H1 (cell line): ENCODE measurements at regions not wholly inside any gene's neighbourhood (a gene's known extent, or its start where the extent isn't known, plus 50 kb on each side); places are given as distances from the start of the nearest gene placed in this dataset.

Experiments used
- CTCF ChIA-PET: fragments of 300-600 bp; sonication (Branson Sonifier 250); formaldehyde crosslinking; loops from one replicate; lab custom pipeline; 2021; ENCODE audit not compliant: partially characterized antibody; lab: Charles Lee
- POLR2A ChIA-PET: fragments of 300-600 bp; sonication (Branson Sonifier 250); formaldehyde crosslinking; loops from one replicate; lab custom pipeline; 2021; ENCODE audit warnings: inconsistent platforms; ENCODE audit not compliant: partially characterized antibody; lab: Charles Lee
- DNase-seq, 2 experiments: peaks; one replicate each; pipeline versions ENCODE4 v3.0.0 to v3.0.0-alpha.2; 2010 to 2022; ENCODE audit warnings: low spot score in 2 of 2, low read depth in 1 of 2, mixed read lengths in 1 of 2
- FAIRE-seq: peaks from 2 replicates; lab custom pipeline; 2011; peaks lifted over from hg19 to GRCh38; lab: Jason Lieb, UNC
- H2AFZ ChIP-seq: 2 replicates; pipeline ENCODE4 v1.8.1; 2012; ENCODE audit warnings: low read length, inconsistent platforms
- H2AK5ac ChIP-seq: 2 replicates; pipeline ENCODE4 v1.6.1; 2013; ENCODE audit warnings: low read depth, low read length
- H2BK120ac ChIP-seq: replicated peaks from 2 replicates; pipeline ENCODE3; 2013; ENCODE audit warnings: low read depth, low read length, inconsistent platforms
- H2BK12ac ChIP-seq: 2 replicates; pipeline ENCODE4 v1.6.1; 2013; ENCODE audit warnings: low read depth, low read length
- H2BK15ac ChIP-seq: 2 replicates; pipeline ENCODE4 v1.6.1; 2013; ENCODE audit warnings: low read length
- H2BK20ac ChIP-seq: 2 replicates; pipeline ENCODE4 v1.6.1; 2013; ENCODE audit warnings: low read length
- H2BK5ac ChIP-seq: 2 replicates; pipeline ENCODE4 v1.6.1; 2013; ENCODE audit warnings: low read depth, low read length
- H3K14ac ChIP-seq: 2 replicates; pipeline ENCODE4 v1.6.1; 2013; ENCODE audit warnings: inconsistent platforms; ENCODE audit not compliant: insufficient read length
- H3K18ac ChIP-seq: 2 replicates; pipeline ENCODE4 v1.6.1; 2013; ENCODE audit warnings: low read length; ENCODE audit errors: extremely low read depth
- H3K23ac ChIP-seq: 2 replicates; pipeline ENCODE4 v1.6.1; 2013; ENCODE audit warnings: inconsistent platforms; ENCODE audit not compliant: insufficient read length
- H3K23me2 ChIP-seq: 2 replicates; pipeline ENCODE4 v1.6.1; 2013; ENCODE audit warnings: low read depth, low read length
- H3K27ac ChIP-seq: 2 replicates; pipeline ENCODE4 v1.6.1; 2011; ENCODE audit warnings: low read depth, low read length, inconsistent platforms
- H3K27me3 ChIP-seq, 4 experiments: replicated peaks in 1 of 4; 1 replicate in 1 of 4; 2 replicates in 3 of 4; pipeline versions ENCODE4 v1.6.1 to v1.8.1; 2011 to 2013; ENCODE audit warnings: low read length in 3 of 4, mild to moderate bottlenecking in 3 of 4, inconsistent platforms in 2 of 4, mixed read lengths in 2 of 4, moderate library complexity in 1 of 4; ENCODE audit not compliant: control insufficient read depth in 3 of 4, insufficient read depth in 3 of 4; ENCODE audit errors: extremely low read depth in 1 of 4
- H3K36me3 ChIP-seq, 4 experiments: 2 replicates each; pipeline versions ENCODE4 v1.6.1 to v1.8.1; 2011 to 2013; ENCODE audit warnings: mild to moderate bottlenecking in 4 of 4, low read length in 3 of 4, moderate library complexity in 2 of 4, control low read depth in 1 of 4, inconsistent platforms in 1 of 4; ENCODE audit not compliant: insufficient read depth in 4 of 4, control insufficient read depth in 2 of 4
- H3K4ac ChIP-seq: replicated peaks from 2 replicates; pipeline ENCODE3; 2013; ENCODE audit warnings: low read length, low read depth, mixed read lengths, inconsistent platforms; ENCODE audit not compliant: insufficient read length
- H3K4me1 ChIP-seq, 4 experiments: replicated peaks in 1 of 4; 1 replicate in 1 of 4; 2 replicates in 3 of 4; pipeline versions ENCODE4 v1.6.1 to v1.8.1; 2011 to 2013; ENCODE audit warnings: low read length in 3 of 4, inconsistent platforms in 2 of 4, mixed read lengths in 1 of 4; ENCODE audit not compliant: insufficient read depth in 4 of 4, control insufficient read depth in 3 of 4
- H3K4me2 ChIP-seq, 2 experiments: 2 replicates each; pipeline versions ENCODE4 v1.6.1 to v1.8.1; 2011 to 2013; ENCODE audit warnings: low read depth in 2 of 2, low read length in 2 of 2, control low read depth in 1 of 2, inconsistent platforms in 1 of 2, mild to moderate bottlenecking in 1 of 2; ENCODE audit not compliant: insufficient read depth in 1 of 2
- H3K4me3 ChIP-seq, 4 experiments: fragments of 200-600, 300-600 bp in 1 of 4; sonication (generic), shearing (Covaris generic), sonication (Bioruptor Twin) in 1 of 4; 2 replicates each; pipeline versions ENCODE4 v1.5.1 to v1.8.1; 2011 to 2016; ENCODE audit warnings: low read length in 4 of 4, low read depth in 3 of 4, control low read depth in 2 of 4, inconsistent platforms in 2 of 4, mild to moderate bottlenecking in 2 of 4, mixed read lengths in 1 of 4, moderate library complexity in 1 of 4; ENCODE audit not compliant: insufficient read depth in 2 of 4; ENCODE audit errors: extremely low read depth in 1 of 4
- H3K56ac ChIP-seq: replicated peaks from 2 replicates; pipeline ENCODE3; 2013; ENCODE audit warnings: low read depth, mild to moderate bottlenecking, mixed read lengths, low read length, inconsistent platforms; ENCODE audit not compliant: insufficient read length
- H3K79me1 ChIP-seq: 2 replicates; pipeline ENCODE4 v1.6.1; 2013; ENCODE audit warnings: low read depth, low read length, control low read depth
- H3K79me2 ChIP-seq, 2 experiments: 2 replicates each; pipeline versions ENCODE4 v1.6.1 to v1.8.1; 2012 to 2013; ENCODE audit warnings: low read length in 2 of 2, mild to moderate bottlenecking in 2 of 2, inconsistent platforms in 1 of 2; ENCODE audit not compliant: insufficient read depth in 2 of 2, control insufficient read depth in 1 of 2
- H3K9ac ChIP-seq, 4 experiments: replicated peaks in 1 of 4; 1 replicate in 1 of 4; 2 replicates in 3 of 4; pipeline versions ENCODE4 v1.6.1 to v1.8.1; 2011 to 2013; ENCODE audit warnings: low read depth in 3 of 4, low read length in 3 of 4, control low read depth in 2 of 4, mild to moderate bottlenecking in 2 of 4, moderate library complexity in 2 of 4, inconsistent platforms in 1 of 4; ENCODE audit errors: extremely low read depth in 1 of 4
- H3K9me3 ChIP-seq, 2 experiments: 2 replicates each; pipeline versions ENCODE4 v1.6.1 to v1.8.1; 2012 to 2013; ENCODE audit warnings: mild to moderate bottlenecking in 2 of 2, moderate library complexity in 2 of 2, control low read depth in 1 of 2, inconsistent platforms in 1 of 2, low read depth in 1 of 2, low read length in 1 of 2, mixed read lengths in 1 of 2; ENCODE audit not compliant: insufficient read depth in 2 of 2
- H4K20me1 ChIP-seq, 2 experiments: replicated peaks in 1 of 2; 2 replicates each; pipeline versions ENCODE3 to v1.8.1; 2011 to 2013; ENCODE audit warnings: inconsistent platforms in 2 of 2, low read length in 2 of 2, mild to moderate bottlenecking in 1 of 2; ENCODE audit not compliant: insufficient read depth in 2 of 2, control insufficient read depth in 1 of 2
- H4K5ac ChIP-seq: 2 replicates; pipeline ENCODE4 v1.6.1; 2013; ENCODE audit warnings: low read length, low read depth, mixed read lengths, inconsistent platforms; ENCODE audit not compliant: insufficient read length
- H4K8ac ChIP-seq: 2 replicates; pipeline ENCODE4 v1.8.0; 2013; ENCODE audit warnings: mild to moderate bottlenecking, moderate library complexity, low read length, inconsistent platforms; ENCODE audit not compliant: insufficient read depth; ENCODE audit errors: extremely low read depth
- H4K91ac ChIP-seq: replicated peaks from 2 replicates; pipeline ENCODE3; 2013; ENCODE audit warnings: low read length, mixed read lengths, inconsistent platforms; ENCODE audit not compliant: insufficient read length
- ASH2L ChIP-seq: fragments of 200-600, 300-600 bp; sonication (generic); IDR thresholded peaks from one replicate; pipeline ENCODE4 v1.7.1; 2017; ENCODE audit warnings: low read length
- ATF3 ChIP-seq: IDR thresholded peaks from 2 replicates; pipeline ENCODE4 v1.6.1; 2011; ENCODE audit warnings: low read depth, mild to moderate bottlenecking, low read length; ENCODE audit not compliant: insufficient read depth
- E2F6 ChIP-seq: IDR thresholded peaks from 2 replicates; pipeline ENCODE4 v1.6.1; 2012; ENCODE audit warnings: inconsistent platforms
- EP300 ChIP-seq, 2 experiments: IDR thresholded peaks; 1 replicate in 1 of 2; 2 replicates in 1 of 2; pipeline ENCODE4 v1.6.1; 2011 to 2012; ENCODE audit warnings: low read depth in 2 of 2, low read length in 2 of 2, mild to moderate bottlenecking in 2 of 2, borderline replicate concordance in 1 of 2, inconsistent platforms in 1 of 2, moderate library complexity in 1 of 2
- EZH2 ChIP-seq: fragments of 200-600 bp; sonication (generic); IDR thresholded peaks from 2 replicates; pipeline ENCODE4 v1.7.1; 2012; ENCODE audit warnings: low read depth, mild to moderate bottlenecking, moderate library complexity, low read length, inconsistent platforms; ENCODE audit not compliant: severe bottlenecking
- FOSL1 ChIP-seq: IDR thresholded peaks from 2 replicates; pipeline ENCODE4 v1.6.1; 2011; ENCODE audit warnings: mild to moderate bottlenecking, low read depth, low read length, moderate library complexity; ENCODE audit not compliant: insufficient read depth
- GTF2F1 ChIP-seq: IDR thresholded peaks from 2 replicates; pipeline ENCODE4 v1.6.1; 2012; ENCODE audit warnings: low read depth, low read length, improper control_type of control experiment, borderline replicate concordance
- KDM4A ChIP-seq: IDR thresholded peaks from one replicate; pipeline ENCODE4 v1.7.1; 2012; ENCODE audit warnings: low read depth, mild to moderate bottlenecking, moderate library complexity, low read length, inconsistent platforms; ENCODE audit not compliant: severe bottlenecking
- NANOG ChIP-seq: IDR thresholded peaks from 2 replicates; pipeline ENCODE4 v1.6.1; 2011; ENCODE audit warnings: low read length, low read depth, mild to moderate bottlenecking, inconsistent platforms; ENCODE audit not compliant: insufficient read depth, poor library complexity, severe bottlenecking
- POLR2AphosphoS5 ChIP-seq: IDR thresholded peaks from 2 replicates; pipeline ENCODE4 v1.6.1; 2011; ENCODE audit warnings: low read depth, low read length
- RAD21 ChIP-seq, 2 experiments: IDR thresholded peaks in 1 of 2; conservative IDR thresholded peaks in 1 of 2; 2 replicates each; pipeline ENCODE4 v1.6.1; 2011; ENCODE audit warnings: low read depth in 2 of 2, low read length in 2 of 2, improper control_type of control experiment in 1 of 2, inconsistent platforms in 1 of 2, mild to moderate bottlenecking in 1 of 2, moderate library complexity in 1 of 2
- RXRA ChIP-seq: IDR thresholded peaks from 2 replicates; pipeline ENCODE4 v1.6.1; 2011; ENCODE audit warnings: low read depth, mild to moderate bottlenecking, low read length, moderate library complexity; ENCODE audit not compliant: insufficient read depth
- SP4 ChIP-seq: IDR thresholded peaks from 2 replicates; pipeline ENCODE4 v1.6.1; 2012; ENCODE audit warnings: low read length, inconsistent platforms
- WGBS, 2 experiments: shearing (Covaris generic) in 1 of 2; methylation state at CpG; one replicate each; pipeline versions ENCODE4 v1.1.6 to v1.1.7; 2013 to 2015; ENCODE audit warnings: low lambda C conversion rate in 2 of 2, mixed read lengths in 2 of 2, inconsistent platforms in 1 of 2, low coverage in 1 of 2, missing lambda C conversion rate in 1 of 2; ENCODE audit not compliant: insufficient replicate concordance in 2 of 2, insufficient coverage in 1 of 2, insufficient read length in 1 of 2; ENCODE audit errors: extremely low coverage in 1 of 2, missing lambda C conversion rate in 1 of 2; 5-methylcytosine and 5-hydroxymethylcytosine counted together

GRCh38 chr2:212864186-212864585 lies 287.2 kb downstream of the IKZF2 start:
- CTCF ChIA-PET: interaction anchor here (0.7 to 3.9 kb wide), 17 partner anchors 10 to 379 kb away, joined by 3 to 22 read pairs (median 4); no protein-coding TSS in a partner anchor
- no peak overlapping the region for H2BK20ac ChIP-seq
- H2BK120ac ChIP-seq: no peak overlapping the region
- no peak overlapping the region for H3K56ac ChIP-seq
- no peaks in the 10 kb centered on the region for H3K4me1 ChIP-seq
- H4K91ac ChIP-seq: no peak overlapping the region
- no peak overlapping the region for H2BK12ac ChIP-seq
- no peak overlapping the region for H2BK15ac ChIP-seq
- H3K23ac ChIP-seq: no peak overlapping the region
- no peaks in the 10 kb centered on the region for H3K27me3 ChIP-seq
- no peaks in the 10 kb centered on the region for H3K79me1 ChIP-seq
- H4K20me1 ChIP-seq: no peaks in the 10 kb centered on the region
- H3K36me3 ChIP-seq: no peaks in the 10 kb centered on the region
- H2AK5ac ChIP-seq: no peak overlapping the region
- POLR2A ChIA-PET: no interaction called here
- H3K18ac ChIP-seq: no peak overlapping the region
- no peaks in the 10 kb centered on the region for H3K79me2 ChIP-seq
- DNase-seq (no peak), FAIRE-seq (no peak)
- no peak overlapping the region for H3K4me2 ChIP-seq
- H3K23me2 ChIP-seq: no peaks in the 10 kb centered on the region
- peaks cover 14 to 15% of the 10 kb centered on the region in 2 experiments; a peak in 3 of 4 replicates for H3K9me3 ChIP-seq
- H3K27ac ChIP-seq: no peak overlapping the region
- H3K9ac ChIP-seq: no peak overlapping the region
- H3K4me3 ChIP-seq: no peak overlapping the region
- H2AFZ ChIP-seq: no peak overlapping the region
- H4K8ac ChIP-seq: no peak overlapping the region
- H3K14ac ChIP-seq: no peak overlapping the region
- H4K5ac ChIP-seq: no peak overlapping the region
- H2BK5ac ChIP-seq: no peak overlapping the region
- no peak overlapping the region for H3K4ac ChIP-seq
- 100% methylated on average over 2 of the region's 2 CpGs; no CpG with 5 or more reads in 1 of the 2 experiments for WGBS, 2 experiments
- TF ChIP-seq ATF3: no peak
- TF ChIP-seq RAD21 (IDR thresholded peaks at IDR 0.05 in 1 of 2, conservative IDR thresholded peaks at IDR 0.05 in 1 of 2; ENCODE audit: low read depth in 2 of 2, low read length in 2 of 2): no peak
- no peak for TF ChIP-seq KDM4A
- no peak for TF ChIP-seq ASH2L
- no peak for TF ChIP-seq EZH2
- no peak for TF ChIP-seq FOSL1
- no peak for TF ChIP-seq SP4
- TF ChIP-seq EP300 (IDR thresholded peaks at IDR 0.05; ENCODE audit: borderline replicate concordance in 1 of 2, low read depth in 2 of 2, low read length in 2 of 2): no peak
- TF ChIP-seq NANOG: no peak
- TF ChIP-seq POLR2AphosphoS5: no peak
- no peak for TF ChIP-seq GTF2F1
- TF ChIP-seq E2F6: no peak
- no peak for TF ChIP-seq RXRA
